ENCODE measurements at regions not wholly inside any gene's neighbourhood (a gene's known extent, or its start where the extent isn't known, plus 50 kb on each side); places are given as distances from the start of the nearest gene placed in this dataset.

GRCh38 chr3:5675319-5675718 is 487.8 kb downstream of the EDEM1 start:
- Histone ChIP-seq H3K4me1 (ENCODE audit: insufficient read depth, low read length) (no peaks in the 10 kb centered on the region), H3K4me3 (ENCODE audit: insufficient read depth, low read depth, low read length) (no peak overlapping the region), H4K20me1 (ENCODE audit: insufficient read depth, low read length) (no peaks in the 10 kb centered on the region), H2AFZ (ENCODE audit: low read depth, low read length) (no peak overlapping the region), H3K27me3 (ENCODE audit: insufficient read depth, low read length) (no peaks in the 10 kb centered on the region), H3K9ac (ENCODE audit: low read length) (no peak overlapping the region), H3K4me2 (ENCODE audit: low read length) (no peak overlapping the region), H3K9me3 (ENCODE audit: insufficient read depth, low read depth, low read length) (peaks cover 3% of the 10 kb centered on the region), H3K36me3 (ENCODE audit: insufficient read depth, low read length) (no peaks in the 10 kb centered on the region), H3K27ac (ENCODE audit: low read depth, low read length) (no peak overlapping the region), H3K79me2 (ENCODE audit: insufficient read depth, low read length) (no peaks in the 10 kb centered on the region)
- Mint-ChIP-seq H3K27me3 (ENCODE audit: low read depth, unreplicated experiment) (no peaks in the 10 kb centered on the region), H3K36me3 (ENCODE audit: low read depth, unreplicated experiment) (no peaks in the 10 kb centered on the region), H3K27ac (ENCODE audit: unreplicated experiment) (no peak overlapping the region), H3K4me3 (ENCODE audit: unreplicated experiment) (no peak overlapping the region), H3K9me3 (ENCODE audit: unreplicated experiment) (peaks cover 3% of the 10 kb centered on the region), H3K4me1 (ENCODE audit: low read depth, unreplicated experiment) (no peaks in the 10 kb centered on the region)
- DNase-seq (ENCODE audit: low read depth) (no peak), FAIRE-seq (no peak)
- TF ChIP-seq CTCF (IDR thresholded peaks at IDR 0.05; ENCODE audit: insufficient read depth, low read depth, low read length), result no peak
- no peak for TF ChIP-seq EZH2 (IDR thresholded peaks at IDR 0.05; ENCODE audit: insufficient read depth, low read length)

- Histone ChIP-seq H4K20me1 (ENCODE audit: insufficient read depth, low read length) (no peaks in the 10 kb centered on the region), H3K4me3 (ENCODE audit: insufficient read depth, low read depth, low read length) (no peak overlapping the region), H2AFZ (ENCODE audit: low read depth, low read length) (no peak overlapping the region), H3K27ac (ENCODE audit: low read depth, low read length) (no peak overlapping the region), H3K4me2 (ENCODE audit: low read length) (no peak overlapping the region), H3K4me1 (ENCODE audit: insufficient read depth, low read length) (no peaks in the 10 kb centered on the region), H3K9me3 (ENCODE audit: insufficient read depth, low read depth, low read length) (peaks cover 3% of the 10 kb centered on the region), H3K79me2 (ENCODE audit: insufficient read depth, low read length) (no peaks in the 10 kb centered on the region), H3K36me3 (ENCODE audit: insufficient read depth, low read length) (no peaks in the 10 kb centered on the region), H3K9ac (ENCODE audit: low read length) (no peak overlapping the region), H3K27me3 (ENCODE audit: insufficient read depth, low read length) (no peaks in the 10 kb centered on the region)
- Mint-ChIP-seq H3K27me3 (ENCODE audit: low read depth, unreplicated experiment) (no peaks in the 10 kb centered on the region), H3K9me3 (ENCODE audit: unreplicated experiment) (peaks cover 3% of the 10 kb centered on the region), H3K4me3 (ENCODE audit: unreplicated experiment) (no peak overlapping the region), H3K4me1 (ENCODE audit: low read depth, unreplicated experiment) (no peaks in the 10 kb centered on the region), H3K36me3 (ENCODE audit: low read depth, unreplicated experiment) (no peaks in the 10 kb centered on the region), H3K27ac (ENCODE audit: unreplicated experiment) (no peak overlapping the region)
- DNase-seq (ENCODE audit: low read depth), result no peak
- TF ChIP-seq EZH2 (IDR thresholded peaks at IDR 0.05; ENCODE audit: insufficient read depth, low read length) (no peak), CTCF (IDR thresholded peaks at IDR 0.05; ENCODE audit: insufficient read depth, low read depth, low read length) (no peak)
- no peak for FAIRE-seq
Observed at GRCh38 chr3:5677555-5677954, 490.0 kb downstream of the EDEM1 start.

GRCh38 chr3:5678248-5678647 is 490.7 kb downstream of the EDEM1 start:
- Histone ChIP-seq H3K4me3 (ENCODE audit: insufficient read depth, low read depth, low read length) (no peak overlapping the region), H2AFZ (ENCODE audit: low read depth, low read length) (no peak overlapping the region), H3K27ac (ENCODE audit: low read depth, low read length) (no peak overlapping the region), H3K79me2 (ENCODE audit: insufficient read depth, low read length) (no peaks in the 10 kb centered on the region), H3K9ac (ENCODE audit: low read length) (no peak overlapping the region), H3K4me2 (ENCODE audit: low read length) (no peak overlapping the region), H3K27me3 (ENCODE audit: insufficient read depth, low read length) (no peaks in the 10 kb centered on the region), H3K4me1 (ENCODE audit: insufficient read depth, low read length) (no peaks in the 10 kb centered on the region), H4K20me1 (ENCODE audit: insufficient read depth, low read length) (no peaks in the 10 kb centered on the region), H3K9me3 (ENCODE audit: insufficient read depth, low read depth, low read length) (peaks cover 3% of the 10 kb centered on the region), H3K36me3 (ENCODE audit: insufficient read depth, low read length) (no peaks in the 10 kb centered on the region)
- TF ChIP-seq EZH2 (IDR thresholded peaks at IDR 0.05; ENCODE audit: insufficient read depth, low read length) (no peak), CTCF (IDR thresholded peaks at IDR 0.05; ENCODE audit: insufficient read depth, low read depth, low read length) (no peak)
- FAIRE-seq, result no peak
- Mint-ChIP-seq H3K27ac (ENCODE audit: unreplicated experiment) (no peak overlapping the region), H3K9me3 (ENCODE audit: unreplicated experiment) (peaks cover 3% of the 10 kb centered on the region), H3K36me3 (ENCODE audit: low read depth, unreplicated experiment) (no peaks in the 10 kb centered on the region), H3K4me3 (ENCODE audit: unreplicated experiment) (no peak overlapping the region), H3K4me1 (ENCODE audit: low read depth, unreplicated experiment) (no peaks in the 10 kb centered on the region), H3K27me3 (ENCODE audit: low read depth, unreplicated experiment) (no peaks in the 10 kb centered on the region)
- DNase-seq (ENCODE audit: low read depth), result no peak
